ENCODE measurements at regions not wholly inside any gene's neighbourhood (a gene's known extent, or its start where the extent isn't known, plus 50 kb on each side); places are given as distances from the start of the nearest gene placed in this dataset.
A peak's percentile ranks its signal among the peaks of the same experiment; 100 is the strongest.

- DNase-seq, result no peak
Observed at GRCh38 chr1:68378296-68379084, 71.3 kb downstream of the RPE65 start.

- DNase-seq, result no peak
Observed at GRCh38 chr1:68377098-68377497, 72.7 kb downstream of the RPE65 start.

- DNase-seq, result no peak
Observed at GRCh38 chr1:68376441-68376840, 73.3 kb downstream of the RPE65 start.

- DNase-seq, result no peak
Observed at GRCh38 chr1:68375919-68376318, 73.8 kb downstream of the RPE65 start.

GRCh38 chr1:68373173-68373572 lies 76.6 kb downstream of the RPE65 start:
- no peak for DNase-seq

- DNase-seq, result no peak
Observed at GRCh38 chr1:68372487-68372886, 77.3 kb downstream of the RPE65 start.

- DNase-seq, result no peak
Observed at GRCh38 chr1:68370101-68370915, 79.4 kb downstream of the RPE65 start.

GRCh38 chr1:68366572-68366971 lies 83.2 kb downstream of the RPE65 start:
- no peak for DNase-seq

GRCh38 chr1:68365709-68366382 lies 83.9 kb downstream of the RPE65 start:
- DNase-seq, result peak in 1 of 3 experiments; percentile 15

GRCh38 chr1:68363339-68363738 lies 86.4 kb downstream of the RPE65 start:
- DNase-seq, result no peak

- no peak for DNase-seq
Observed at GRCh38 chr1:68361346-68361910, 88.3 kb downstream of the RPE65 start.

- no peak for DNase-seq
Observed at GRCh38 chr1:68359045-68359444, 90.7 kb downstream of the RPE65 start.

- DNase-seq, result no peak
Observed at GRCh38 chr1:68358439-68358838, 91.3 kb downstream of the RPE65 start.

GRCh38 chr1:68355614-68356013 lies 94.1 kb downstream of the RPE65 start:
- no peak for DNase-seq

- no peak for DNase-seq
Observed at GRCh38 chr1:68352202-68352601, 97.6 kb downstream of the RPE65 start.

- no peak for DNase-seq
Observed at GRCh38 chr1:68347415-68347814, 102.3 kb downstream of the RPE65 start.

GRCh38 chr1:68346188-68346808 lies 103.5 kb downstream of the RPE65 start:
- DNase-seq, result peak; percentile 7 to 51 (median 27)

- no peak for DNase-seq
Observed at GRCh38 chr1:68344208-68344607, 105.5 kb downstream of the RPE65 start.

- no peak for DNase-seq
Observed at GRCh38 chr1:68340951-68341350, 108.6 kb upstream of the WLS start.

GRCh38 chr1:68339505-68339904 lies 107.2 kb upstream of the WLS start:
- DNase-seq, result no peak

GRCh38 chr1:68338081-68338480 lies 105.8 kb upstream of the WLS start:
- no peak for DNase-seq

- DNase-seq, result no peak
Observed at GRCh38 chr1:68332041-68332440, 99.7 kb upstream of the WLS start.

Data from NCI-H1417 (cell line).